Activated CD8-positive, alpha-beta T cell treated with anti-CD3 and anti-CD28 coated beads for 36 hours (primary cell): ENCODE measurements at regions not wholly inside any gene's neighbourhood (a gene's known extent, or its start where the extent isn't known, plus 50 kb on each side); places are given as distances from the start of the nearest gene placed in this dataset.
"Not testable (repeated sequence)": the region's sequence is repeated elsewhere in the genome, so short reads cannot be mapped to it uniquely, and the experiment has no call there.

Experiments
- ATAC-seq: fragments of 200-7000 bp; cut with Tn5 transposase; one replicate; pipeline ENCODE4 v1.10.0; 2021; ENCODE audit warnings: mild to moderate bottlenecking, moderate library complexity
- CTCF ChIA-PET: fragments of 350-600 bp; sonication (Branson Sonifier 250); formaldehyde crosslinking; loops from one replicate; lab custom pipeline; 2021; ENCODE audit warnings: antibody characterized with exemption; lab: Charles Lee
- POLR2A ChIA-PET: fragments of 350-600 bp; sonication (Branson Sonifier 250); formaldehyde crosslinking; loops from one replicate; lab custom pipeline; 2021; ENCODE audit warnings: antibody characterized with exemption; lab: Charles Lee
- DNase-seq: peaks from one replicate; pipeline ENCODE4 v3.0.0-alpha.2; 2020
- H3K27ac Mint-ChIP-seq: one replicate; pipeline ENCODE4 v1.8.0; 2021; ENCODE audit warnings: mild to moderate bottlenecking, mixed read lengths
- H3K27me3 Mint-ChIP-seq: one replicate; pipeline ENCODE4 v1.8.0; 2021; ENCODE audit warnings: mixed read lengths
- H3K36me3 Mint-ChIP-seq: one replicate; pipeline ENCODE4 v1.8.0; 2021; ENCODE audit warnings: low read depth, mixed read lengths
- H3K4me1 Mint-ChIP-seq: one replicate; pipeline ENCODE4 v1.8.0; 2021; ENCODE audit warnings: low read depth, mixed read lengths
- H3K4me3 Mint-ChIP-seq: one replicate; pipeline ENCODE4 v1.8.0; 2021; ENCODE audit warnings: mild to moderate bottlenecking, moderate library complexity, mixed read lengths
- H3K9me3 Mint-ChIP-seq: one replicate; pipeline ENCODE4 v1.8.0; 2021; ENCODE audit warnings: mixed read lengths
- CTCF ChIP-seq: fragments of 200-600 bp; IDR thresholded peaks from one replicate; pipeline ENCODE4 v1.8.0; 2022; ENCODE audit warnings: antibody characterized with exemption, mild to moderate bottlenecking
- intact Hi-C: fragments of 100-400 bp; cut with micrococcal nuclease; formaldehyde crosslinking; loops from one replicate; pipeline ENCODE4 v1.10.0; 2022

GRCh38 chr6:101178748-101179147, 214.8 kb upstream of the GRIK2 start:
- no peaks in the 10 kb centered on the region for H3K4me1 Mint-ChIP-seq
- DNase-seq = no peak
- no peak for ATAC-seq
- no peaks in the 10 kb centered on the region for H3K36me3 Mint-ChIP-seq
- H3K9me3 Mint-ChIP-seq = no peaks in the 10 kb centered on the region
- no peaks in the 10 kb centered on the region for H3K27me3 Mint-ChIP-seq
- intact Hi-C loops = no loop called here
- POLR2A ChIA-PET = no interaction called here
- no peak overlapping the region for H3K4me3 Mint-ChIP-seq
- H3K27ac Mint-ChIP-seq = no peak overlapping the region
- CTCF ChIA-PET = interaction anchor here (0.7 kb wide), 1 partner anchor 437 kb away, joined by 3 read pairs; no protein-coding TSS in a partner anchor
- no peak for TF ChIP-seq CTCF

- H3K27me3 Mint-ChIP-seq = no peaks in the 10 kb centered on the region
- POLR2A ChIA-PET = no interaction called here
- ATAC-seq (no peak), DNase-seq (no peak)
- H3K4me1 Mint-ChIP-seq = no peaks in the 10 kb centered on the region
- no peaks in the 10 kb centered on the region for H3K9me3 Mint-ChIP-seq
- intact Hi-C loops = no loop called here
- CTCF ChIA-PET = interaction anchor here (0.9 kb wide), 1 partner anchor 15 kb away, joined by 3 read pairs; no protein-coding TSS in a partner anchor
- TF ChIP-seq CTCF = no peak
- no peak overlapping the region for H3K27ac Mint-ChIP-seq
- H3K36me3 Mint-ChIP-seq = no peaks in the 10 kb centered on the region
- no peak overlapping the region for H3K4me3 Mint-ChIP-seq
Measured at GRCh38 chr6:101181006-101181405, 212.5 kb upstream of the GRIK2 start.

- H3K27me3 Mint-ChIP-seq, intact Hi-C loops, H3K9me3 Mint-ChIP-seq, ATAC-seq, POLR2A ChIA-PET, H3K4me1 Mint-ChIP-seq, H3K4me3 Mint-ChIP-seq, CTCF ChIA-PET, H3K36me3 Mint-ChIP-seq, H3K27ac Mint-ChIP-seq, DNase-seq: not testable (repeated sequence)
Measured at GRCh38 chr6:101188285-101188798, 205.2 kb upstream of the GRIK2 start.

GRCh38 chr6:101195588-101195987, 197.9 kb upstream of the GRIK2 start:
- no peaks in the 10 kb centered on the region for H3K4me1 Mint-ChIP-seq
- ChIA-PET CTCF (interaction anchor here (0.6 kb wide), 1 partner anchor 1702 kb away, joined by 3 read pairs; no protein-coding TSS in a partner anchor), POLR2A (no interaction called here)
- no peak for TF ChIP-seq CTCF
- H3K27ac Mint-ChIP-seq = no peak overlapping the region
- H3K4me3 Mint-ChIP-seq = no peak overlapping the region
- no peak for DNase-seq
- no peak for ATAC-seq
- H3K9me3 Mint-ChIP-seq = no peaks in the 10 kb centered on the region
- H3K36me3 Mint-ChIP-seq = no peaks in the 10 kb centered on the region
- no peaks in the 10 kb centered on the region for H3K27me3 Mint-ChIP-seq
- intact Hi-C loops = no loop called here

DNA sequence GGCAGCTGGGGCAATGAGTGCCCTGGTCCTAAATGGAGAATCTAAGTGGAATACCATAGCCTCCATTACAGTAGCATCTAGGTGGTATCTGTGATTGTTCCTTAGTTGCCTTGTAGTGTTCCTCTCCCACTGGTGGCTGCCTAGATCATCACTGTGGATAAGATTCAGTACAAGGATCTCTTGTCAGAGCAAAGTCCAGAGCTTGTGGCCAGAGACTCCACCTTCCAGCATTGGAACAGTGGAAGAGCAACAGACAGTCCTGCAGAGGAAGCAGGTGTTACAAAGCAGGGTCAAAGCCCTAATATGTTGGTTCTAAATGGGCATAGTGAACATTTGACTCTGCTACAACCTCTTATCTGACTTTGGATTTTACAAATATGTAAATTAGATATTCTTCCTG, 194.1 kb upstream of the GRIK2 start:
- DNase-seq (no peak), ATAC-seq (no peak)
- Mint-ChIP-seq H3K27ac (no peak overlapping the region), H3K4me3 (no peak overlapping the region), H3K27me3 (no peaks in the 10 kb centered on the region), H3K9me3 (no peaks in the 10 kb centered on the region), H3K4me1 (no peaks in the 10 kb centered on the region), H3K36me3 (no peaks in the 10 kb centered on the region)
- intact Hi-C loops = no loop called here
- POLR2A ChIA-PET = no interaction called here
- CTCF ChIA-PET = no interaction called here
- no peak for TF ChIP-seq CTCF
